Ascending aorta (tissue), 2 donors: ENCODE measurements at regions not wholly inside any gene's neighbourhood (a gene's known extent, or its start where the extent isn't known, plus 50 kb on each side); places are given as distances from the start of the nearest gene placed in this dataset.

Experiments
- DNase-seq, 2 donors: peaks; one replicate each; pipeline ENCODE4 v3.0.0-alpha.2; 2019; ENCODE audit warnings: low spot score in 2 of 2
- H3K27ac ChIP-seq, 2 donors: fragments of 200-600 bp; sonication (generic); one replicate each; pipeline ENCODE4 v1.5.1; 2016 to 2017; ENCODE audit warnings: mild to moderate bottlenecking in 1 of 2
- H3K27me3 ChIP-seq: fragments of 200-600 bp; sonication (generic); one replicate; pipeline ENCODE4 v1.5.1; 2017
- H3K36me3 ChIP-seq, 2 donors: fragments of 200-600 bp; sonication (generic); one replicate each; pipeline ENCODE4 v1.5.1; 2016
- H3K4me1 ChIP-seq, 2 donors: fragments of 200-600 bp; sonication (generic); one replicate each; pipeline ENCODE4 v1.5.1; 2016 to 2017; ENCODE audit warnings: mild to moderate bottlenecking in 1 of 2
- H3K4me3 ChIP-seq, 2 donors: fragments of 200-600 bp; sonication (generic); one replicate each; pipeline ENCODE4 v1.5.1; 2016 to 2017; ENCODE audit warnings: mild to moderate bottlenecking in 1 of 2
- H3K9me3 ChIP-seq, 2 donors: fragments of 200-600 bp; sonication (generic); one replicate each; pipeline ENCODE4 v1.5.1; 2016
- intact Hi-C: fragments of 100-400 bp; cut with DNase I; formaldehyde crosslinking; loops from one replicate; pipeline ENCODE4 v1.15.1; 2023
- TF ChIP-seq, protein P1 (sequence below), 3 experiments: fragments of 200-600 bp in 2 of 3; fragments of 450-650 bp in 1 of 3; sonication (generic) in 2 of 3; IDR thresholded peaks; one replicate each; pipeline ENCODE4 v1.5.1; 2016 to 2019; ENCODE audit warnings: antibody characterized with exemption in 3 of 3, mild to moderate bottlenecking in 1 of 3, moderate library complexity in 1 of 3

DNA sequence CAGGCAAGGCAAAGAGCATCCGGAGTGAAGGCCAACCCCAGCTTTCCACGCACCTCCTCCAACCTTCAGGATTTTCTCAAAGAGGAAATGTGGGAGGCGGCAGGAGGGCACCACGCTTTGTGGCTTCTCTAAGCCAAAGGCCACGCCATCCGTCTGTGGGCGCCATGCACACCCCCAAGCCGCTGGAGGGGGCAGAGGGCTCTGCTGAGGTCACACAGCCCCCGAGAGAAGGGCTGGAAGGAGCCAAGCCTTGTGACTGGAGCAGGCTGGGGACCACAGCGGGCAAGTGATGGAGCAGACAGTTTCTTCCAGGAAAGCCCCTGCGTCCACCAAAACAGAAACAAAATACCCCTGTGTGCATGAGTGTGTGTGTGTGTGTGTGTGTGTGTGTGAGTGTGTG is 527.4 kb downstream of the BRD1 start:
- no peak overlapping the region for H3K4me3 ChIP-seq
- no peaks in the 10 kb centered on the region for H3K9me3 ChIP-seq
- H3K4me1 ChIP-seq: no peaks in the 10 kb centered on the region
- intact Hi-C loops: loop anchor here (10.0 kb wide), 1 partner anchor 355 kb away; no protein-coding TSS in a partner anchor
- no peak overlapping the region for H3K27ac ChIP-seq
- no peaks in the 10 kb centered on the region for H3K36me3 ChIP-seq
- TF ChIP-seq, protein P1, sequence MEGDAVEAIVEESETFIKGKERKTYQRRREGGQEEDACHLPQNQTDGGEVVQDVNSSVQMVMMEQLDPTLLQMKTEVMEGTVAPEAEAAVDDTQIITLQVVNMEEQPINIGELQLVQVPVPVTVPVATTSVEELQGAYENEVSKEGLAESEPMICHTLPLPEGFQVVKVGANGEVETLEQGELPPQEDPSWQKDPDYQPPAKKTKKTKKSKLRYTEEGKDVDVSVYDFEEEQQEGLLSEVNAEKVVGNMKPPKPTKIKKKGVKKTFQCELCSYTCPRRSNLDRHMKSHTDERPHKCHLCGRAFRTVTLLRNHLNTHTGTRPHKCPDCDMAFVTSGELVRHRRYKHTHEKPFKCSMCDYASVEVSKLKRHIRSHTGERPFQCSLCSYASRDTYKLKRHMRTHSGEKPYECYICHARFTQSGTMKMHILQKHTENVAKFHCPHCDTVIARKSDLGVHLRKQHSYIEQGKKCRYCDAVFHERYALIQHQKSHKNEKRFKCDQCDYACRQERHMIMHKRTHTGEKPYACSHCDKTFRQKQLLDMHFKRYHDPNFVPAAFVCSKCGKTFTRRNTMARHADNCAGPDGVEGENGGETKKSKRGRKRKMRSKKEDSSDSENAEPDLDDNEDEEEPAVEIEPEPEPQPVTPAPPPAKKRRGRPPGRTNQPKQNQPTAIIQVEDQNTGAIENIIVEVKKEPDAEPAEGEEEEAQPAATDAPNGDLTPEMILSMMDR (IDR thresholded peaks at IDR 0.05): no peak
- DNase-seq: peak in 1 of 2 donors; percentile 27
- no peaks in the 10 kb centered on the region for H3K27me3 ChIP-seq

DNA sequence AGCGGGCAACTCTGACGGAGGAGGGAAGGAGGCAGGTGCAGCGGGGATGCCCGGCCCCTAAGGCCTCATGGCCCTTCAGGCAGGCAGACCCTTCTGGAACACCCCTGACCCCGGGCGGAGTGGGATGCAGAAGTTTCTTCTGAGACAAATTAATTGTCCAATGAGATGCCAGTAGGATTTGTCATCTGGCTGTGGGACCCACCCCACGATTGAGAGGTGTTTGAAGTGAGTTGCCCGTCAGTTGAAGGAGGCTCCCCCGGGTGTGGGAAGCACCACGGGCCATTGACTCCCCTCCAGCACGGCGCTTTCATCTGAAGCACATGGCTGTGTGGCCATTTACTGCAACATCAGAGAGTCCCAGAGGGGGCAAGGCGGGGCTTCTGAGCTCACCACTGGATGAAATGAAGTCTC is 527.8 kb downstream of the BRD1 start:
- Histone ChIP-seq H3K36me3 (no peaks in the 10 kb centered on the region), H3K27me3 (no peaks in the 10 kb centered on the region), H3K9me3 (no peaks in the 10 kb centered on the region), H3K4me1 (no peaks in the 10 kb centered on the region), H3K4me3 (no peak overlapping the region), H3K27ac (no peak overlapping the region)
- intact Hi-C loops: loop anchor here (10.0 kb wide), 1 partner anchor 355 kb away; no protein-coding TSS in a partner anchor
- DNase-seq: peak in 1 of 2 donors; percentile 45
- TF ChIP-seq, protein P1 (IDR thresholded peaks at IDR 0.05): no peak

DNA sequence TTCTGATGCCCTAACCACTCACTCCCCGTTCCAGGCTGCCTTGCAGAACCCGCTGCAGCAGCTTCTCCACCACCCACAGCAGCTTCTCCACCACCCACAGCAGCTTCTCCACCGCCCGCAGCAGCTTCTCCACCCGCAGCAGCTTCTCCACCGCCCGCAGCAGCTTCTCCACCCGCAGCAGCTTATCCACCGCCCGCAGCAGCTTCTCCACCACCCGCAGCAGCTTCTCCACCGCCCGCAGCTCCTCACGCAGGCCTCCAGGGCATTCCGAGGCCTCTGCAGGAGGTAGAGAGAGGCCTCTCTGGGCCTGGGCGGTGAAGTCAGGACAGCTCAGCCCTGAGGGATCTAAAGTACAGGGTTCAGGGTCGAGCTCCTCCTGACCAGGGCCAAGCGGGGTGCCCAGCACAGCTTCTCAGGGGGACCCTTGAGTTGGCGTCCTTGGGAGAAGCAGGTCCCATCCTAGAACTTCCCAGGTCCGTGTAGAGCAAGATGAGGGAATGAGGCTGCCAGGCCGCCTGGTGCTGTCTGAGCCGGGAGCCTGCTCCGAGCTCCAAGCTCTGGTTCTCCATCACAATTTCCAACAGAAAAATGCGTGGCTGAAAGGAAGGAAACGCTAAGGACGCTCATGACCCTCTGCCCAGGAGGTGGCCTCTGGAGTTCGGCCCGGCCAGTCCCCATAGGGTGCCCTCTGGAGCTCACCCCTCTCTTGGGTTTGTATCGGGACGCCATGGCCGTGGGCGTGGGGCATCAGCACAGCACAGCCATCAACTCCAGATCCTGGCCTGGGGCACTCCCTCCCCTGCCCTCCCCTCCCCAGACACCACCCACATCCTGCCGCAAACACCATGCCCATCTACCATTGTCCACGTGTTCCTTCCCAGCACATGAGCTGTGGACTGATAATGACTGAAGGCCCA is 528.6 kb downstream of the BRD1 start:
- no peaks in the 10 kb centered on the region for H3K4me1 ChIP-seq
- H3K36me3 ChIP-seq: no peaks in the 10 kb centered on the region
- intact Hi-C loops: no loop called here
- peak in 1 of 2 donors; percentile 48 for DNase-seq
- no peaks in the 10 kb centered on the region for H3K27me3 ChIP-seq
- H3K4me3 ChIP-seq: no peak overlapping the region
- TF ChIP-seq, protein P1 (IDR thresholded peaks at IDR 0.05): no peak
- no peaks in the 10 kb centered on the region for H3K9me3 ChIP-seq
- H3K27ac ChIP-seq: no peak overlapping the region

DNA sequence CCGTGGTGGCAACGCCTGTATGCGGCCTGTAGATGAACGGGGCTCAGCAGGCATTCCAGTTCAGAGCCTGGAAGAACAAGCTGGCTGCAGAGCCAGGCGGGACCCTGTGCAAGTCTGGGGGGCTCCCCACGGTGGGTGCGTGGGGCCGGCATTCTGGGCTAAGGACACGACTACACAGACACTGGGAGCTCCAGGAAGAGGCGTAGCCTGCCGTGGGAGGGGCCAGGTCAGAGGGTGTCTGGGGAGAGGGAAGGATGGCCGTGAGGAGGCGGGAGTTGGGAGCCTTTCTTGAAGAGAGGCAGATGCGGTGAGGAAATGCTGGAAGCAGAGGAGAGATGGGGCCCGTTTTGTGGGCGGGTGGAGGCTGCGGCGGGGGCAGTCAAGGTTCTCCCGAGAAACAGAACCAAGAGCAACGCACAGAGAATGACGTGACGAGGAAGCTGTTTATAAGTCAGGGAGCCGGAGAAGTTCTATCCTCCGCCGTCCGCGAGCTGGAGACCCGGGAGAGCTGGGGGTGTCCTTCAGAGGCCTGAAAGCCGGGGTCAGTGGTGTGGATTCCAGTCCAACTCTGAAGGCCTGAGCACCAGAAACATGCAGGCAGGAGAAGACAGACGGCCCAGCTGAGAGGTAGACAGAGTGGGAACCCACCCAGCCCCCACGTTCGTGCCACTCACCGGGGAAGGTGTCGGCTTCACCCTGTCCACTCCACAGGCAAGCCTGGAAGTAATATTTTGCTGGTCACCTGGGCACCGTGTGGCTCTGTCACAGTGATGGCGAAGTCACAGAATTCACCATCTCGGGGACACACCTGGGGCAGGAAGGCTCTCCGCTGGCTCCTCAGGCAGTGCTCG is 529.6 kb downstream of the BRD1 start:
- peak in 1 of 2 donors; percentile 52 for DNase-seq
- TF ChIP-seq, protein P1 (IDR thresholded peaks at IDR 0.05): no peak
- Histone ChIP-seq H3K27ac (no peak overlapping the region), H3K4me1 (no peaks in the 10 kb centered on the region), H3K27me3 (no peaks in the 10 kb centered on the region), H3K4me3 (no peak overlapping the region), H3K9me3 (no peaks in the 10 kb centered on the region), H3K36me3 (no peaks in the 10 kb centered on the region)
- intact Hi-C loops: no loop called here

DNA sequence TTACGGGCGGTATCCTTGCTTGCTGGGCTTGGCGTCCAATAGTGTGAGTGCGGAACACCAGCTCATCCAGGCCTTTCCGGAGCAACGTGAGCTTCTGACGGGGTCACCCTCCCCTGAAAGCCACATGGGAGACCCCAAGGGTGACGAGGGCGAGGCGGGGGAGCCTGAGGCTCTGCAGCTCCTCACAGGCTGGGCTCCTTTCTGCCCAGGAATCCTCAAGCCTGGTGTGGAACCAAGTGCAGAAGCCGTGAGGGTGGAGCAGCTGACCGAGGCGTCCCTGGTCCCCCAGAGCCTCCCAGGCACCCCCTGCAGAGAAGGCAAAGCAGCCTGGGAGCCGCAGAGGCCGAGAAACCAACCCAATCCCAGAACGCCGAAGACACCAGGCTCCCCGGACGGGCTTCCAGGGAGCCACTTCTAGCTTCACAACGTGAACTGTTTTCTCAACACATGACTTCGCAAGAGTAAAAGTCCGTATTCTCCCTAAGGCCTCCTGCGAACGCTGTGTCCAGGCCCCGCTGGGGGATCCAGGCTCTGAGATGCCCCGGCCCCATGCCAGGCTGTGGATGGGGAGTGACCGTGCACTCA is 530.3 kb downstream of the BRD1 start:
- Histone ChIP-seq H3K27me3 (no peaks in the 10 kb centered on the region), H3K9me3 (no peaks in the 10 kb centered on the region), H3K27ac (no peak overlapping the region), H3K36me3 (no peaks in the 10 kb centered on the region), H3K4me3 (no peak overlapping the region), H3K4me1 (no peaks in the 10 kb centered on the region)
- TF ChIP-seq, protein P1 (IDR thresholded peaks at IDR 0.05): no peak
- intact Hi-C loops: no loop called here
- DNase-seq: no peak
